Uterus (tissue), 2 donors: ENCODE measurements at regions not wholly inside any gene's neighbourhood (a gene's known extent, or its start where the extent isn't known, plus 50 kb on each side); places are given as distances from the start of the nearest gene placed in this dataset.

Experiments
- POLR2A ChIP-seq, 2 donors: fragments of 450-650 bp; IDR thresholded peaks; one replicate each; pipeline ENCODE4 v1.6.1; 2016; ENCODE audit warnings: antibody characterized with exemption in 2 of 2, mild to moderate bottlenecking in 1 of 2, moderate library complexity in 1 of 2
- TF ChIP-seq, protein P1 (sequence below), 4 experiments: fragments of 200-600 bp in 2 of 4; fragments of 450-650 bp in 2 of 4; sonication (generic) in 2 of 4; IDR thresholded peaks; one replicate each; pipeline ENCODE4 v1.5.1; 2016 to 2019; ENCODE audit warnings: antibody characterized with exemption in 4 of 4, mild to moderate bottlenecking in 2 of 4, moderate library complexity in 1 of 4

DNA sequence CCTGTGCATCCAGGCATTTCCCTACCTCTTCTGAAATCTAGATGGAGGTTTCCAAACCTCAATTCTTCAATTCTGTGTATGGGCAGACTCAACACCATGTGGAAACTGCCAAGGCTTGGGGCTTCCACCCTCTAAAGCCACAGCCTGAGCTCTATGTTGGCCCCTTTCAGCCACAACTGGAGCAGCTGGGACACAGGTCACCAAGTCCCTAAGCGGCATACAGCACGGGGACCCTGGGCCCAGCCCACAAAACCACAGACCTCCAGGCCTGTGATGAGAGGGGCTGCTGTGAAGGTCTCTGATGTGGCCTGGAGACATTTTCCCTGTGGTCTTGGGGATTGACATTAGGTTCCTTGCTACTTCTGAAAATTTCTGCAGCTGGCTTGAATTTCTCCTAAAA, 255.4 kb downstream of the TDRD15 start:
- TF ChIP-seq POLR2A (IDR thresholded peaks at IDR 0.05): no peak
- TF ChIP-seq, protein P1, sequence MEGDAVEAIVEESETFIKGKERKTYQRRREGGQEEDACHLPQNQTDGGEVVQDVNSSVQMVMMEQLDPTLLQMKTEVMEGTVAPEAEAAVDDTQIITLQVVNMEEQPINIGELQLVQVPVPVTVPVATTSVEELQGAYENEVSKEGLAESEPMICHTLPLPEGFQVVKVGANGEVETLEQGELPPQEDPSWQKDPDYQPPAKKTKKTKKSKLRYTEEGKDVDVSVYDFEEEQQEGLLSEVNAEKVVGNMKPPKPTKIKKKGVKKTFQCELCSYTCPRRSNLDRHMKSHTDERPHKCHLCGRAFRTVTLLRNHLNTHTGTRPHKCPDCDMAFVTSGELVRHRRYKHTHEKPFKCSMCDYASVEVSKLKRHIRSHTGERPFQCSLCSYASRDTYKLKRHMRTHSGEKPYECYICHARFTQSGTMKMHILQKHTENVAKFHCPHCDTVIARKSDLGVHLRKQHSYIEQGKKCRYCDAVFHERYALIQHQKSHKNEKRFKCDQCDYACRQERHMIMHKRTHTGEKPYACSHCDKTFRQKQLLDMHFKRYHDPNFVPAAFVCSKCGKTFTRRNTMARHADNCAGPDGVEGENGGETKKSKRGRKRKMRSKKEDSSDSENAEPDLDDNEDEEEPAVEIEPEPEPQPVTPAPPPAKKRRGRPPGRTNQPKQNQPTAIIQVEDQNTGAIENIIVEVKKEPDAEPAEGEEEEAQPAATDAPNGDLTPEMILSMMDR (IDR thresholded peaks at IDR 0.05): no peak
